CD4-positive, alpha-beta T cell treated with Interleukin-17A for 4 hours (primary cell): ENCODE measurements at regions not wholly inside any gene's neighbourhood (a gene's known extent, or its start where the extent isn't known, plus 50 kb on each side); places are given as distances from the start of the nearest gene placed in this dataset.

Experiments used
- DNase-seq: peaks from one replicate; pipeline ENCODE4 v3.0.0-alpha.2; 2020; ENCODE audit warnings: mixed read lengths

- no peak for DNase-seq
Observed at GRCh38 chr3:178047496-178047895, 488.7 kb upstream of the KCNMB2 start.

GRCh38 chr3:178048768-178049167, 487.5 kb upstream of the KCNMB2 start:
- DNase-seq = no peak

- DNase-seq = no peak
Observed at GRCh38 chr3:178054471-178054870, 481.8 kb upstream of the KCNMB2 start.

GRCh38 chr3:178055939-178056338, 480.3 kb upstream of the KCNMB2 start:
- no peak for DNase-seq

- no peak for DNase-seq
Observed at GRCh38 chr3:178056868-178057267, 479.4 kb upstream of the KCNMB2 start.

- DNase-seq = no peak
Observed at GRCh38 chr3:178058629-178059028, 477.6 kb upstream of the KCNMB2 start.

- no peak for DNase-seq
Observed at GRCh38 chr3:178059119-178059518, 477.1 kb upstream of the KCNMB2 start.

GRCh38 chr3:178059836-178060235, 476.4 kb upstream of the KCNMB2 start:
- no peak for DNase-seq

- no peak for DNase-seq
Observed at GRCh38 chr3:178060407-178060806, 475.8 kb upstream of the KCNMB2 start.

GRCh38 chr3:178062126-178062525, 474.1 kb upstream of the KCNMB2 start:
- no peak for DNase-seq

- no peak for DNase-seq
Observed at GRCh38 chr3:178063461-178063860, 472.8 kb upstream of the KCNMB2 start.

- DNase-seq = no peak
Observed at GRCh38 chr3:178067721-178068120, 468.5 kb upstream of the KCNMB2 start.

GRCh38 chr3:178072391-178073305, 463.6 kb upstream of the KCNMB2 start:
- no peak for DNase-seq

GRCh38 chr3:178073366-178073765, 462.9 kb upstream of the KCNMB2 start:
- DNase-seq = no peak

GRCh38 chr3:178075344-178075743, 460.9 kb upstream of the KCNMB2 start:
- no peak for DNase-seq

GRCh38 chr3:178078953-178079352, 457.3 kb upstream of the KCNMB2 start:
- no peak for DNase-seq

- no peak for DNase-seq
Observed at GRCh38 chr3:178079966-178080365, 456.3 kb upstream of the KCNMB2 start.

GRCh38 chr3:178082326-178082906, 453.8 kb upstream of the KCNMB2 start:
- DNase-seq = no peak

GRCh38 chr3:178083906-178084866, 452.1 kb upstream of the KCNMB2 start:
- DNase-seq = no peak

- DNase-seq = peak; percentile 57
Observed at GRCh38 chr3:178084938-178085816, 451.1 kb upstream of the KCNMB2 start.

- no peak for DNase-seq
Observed at GRCh38 chr3:178085817-178086123, 450.5 kb upstream of the KCNMB2 start.

- no peak for DNase-seq
Observed at GRCh38 chr3:178086144-178086825, 450.0 kb upstream of the KCNMB2 start.
